GM18505 (cell line): ENCODE measurements at regions not wholly inside any gene's neighbourhood (a gene's known extent, or its start where the extent isn't known, plus 50 kb on each side); places are given as distances from the start of the nearest gene placed in this dataset.
"Not testable (repeated sequence)": the region's sequence is repeated elsewhere in the genome, so short reads cannot be mapped to it uniquely, and the experiment has no call there.

ENCODE experiments used
- ATAC-seq: cut with Tn5 transposase; IDR thresholded peaks from one replicate; pipeline ENCODE4 v1.9.1; 2021; ENCODE audit not compliant: unreplicated experiment
- POLR2A ChIP-seq: IDR thresholded peaks from 4 replicates; pipeline ENCODE4 v1.6.1; 2011; ENCODE audit warnings: borderline replicate concordance; ENCODE audit not compliant: insufficient read depth, insufficient read length; ENCODE audit errors: extremely low read depth

GRCh38 chr14:106774889-106775480 lies 1248.6 kb downstream of the TMEM121 start:
- ATAC-seq: not testable (repeated sequence)

DNA sequence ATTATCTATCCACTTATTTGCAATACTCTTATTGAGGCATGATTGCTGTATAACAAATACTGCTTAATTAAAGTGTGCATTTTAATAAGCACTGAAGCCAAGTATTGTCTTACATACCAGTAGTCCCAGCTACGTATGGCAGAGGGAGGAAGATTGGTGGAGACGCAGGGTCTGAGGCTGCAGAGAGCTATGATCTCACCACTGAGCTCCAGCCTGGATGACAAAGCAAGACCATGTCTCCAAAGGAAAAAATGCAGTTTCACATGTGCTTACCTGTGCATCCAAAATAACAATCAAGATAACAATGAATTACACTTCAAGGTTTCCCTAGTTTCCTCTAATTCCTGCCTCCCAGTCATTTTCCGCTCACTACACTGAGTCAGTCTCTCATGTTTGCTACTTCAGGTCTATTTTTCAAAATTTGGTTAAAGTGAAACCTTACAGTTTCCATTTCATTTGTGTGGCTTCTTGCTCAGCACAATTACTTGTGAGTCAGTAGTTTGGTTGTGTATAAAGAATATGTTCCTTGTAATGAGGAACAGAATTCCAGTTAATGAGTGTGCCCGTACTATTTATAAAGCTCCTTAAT lies 1250.1 kb downstream of the TMEM121 start:
- no peak for ATAC-seq
- TF ChIP-seq POLR2A: no peak

DNA sequence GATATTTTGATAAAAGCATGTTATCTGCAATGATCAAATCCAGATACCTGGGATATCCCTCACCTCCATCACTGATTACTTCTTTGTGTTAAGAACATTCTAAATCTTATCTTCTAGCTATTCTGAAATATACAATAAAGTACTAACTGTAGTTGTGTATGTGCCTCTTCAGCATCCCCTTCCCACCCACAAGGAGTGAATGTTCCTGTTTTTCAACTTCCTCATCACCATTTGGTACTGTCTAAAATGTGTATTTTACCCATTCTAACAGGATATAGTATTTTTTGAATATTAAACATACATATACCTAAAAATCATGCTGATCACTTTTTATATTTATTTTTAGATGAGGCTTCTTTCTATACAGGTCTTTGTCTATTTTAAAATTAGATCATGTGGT lies 1252.6 kb downstream of the TMEM121 start:
- ATAC-seq: no peak
- TF ChIP-seq POLR2A: no peak

DNA sequence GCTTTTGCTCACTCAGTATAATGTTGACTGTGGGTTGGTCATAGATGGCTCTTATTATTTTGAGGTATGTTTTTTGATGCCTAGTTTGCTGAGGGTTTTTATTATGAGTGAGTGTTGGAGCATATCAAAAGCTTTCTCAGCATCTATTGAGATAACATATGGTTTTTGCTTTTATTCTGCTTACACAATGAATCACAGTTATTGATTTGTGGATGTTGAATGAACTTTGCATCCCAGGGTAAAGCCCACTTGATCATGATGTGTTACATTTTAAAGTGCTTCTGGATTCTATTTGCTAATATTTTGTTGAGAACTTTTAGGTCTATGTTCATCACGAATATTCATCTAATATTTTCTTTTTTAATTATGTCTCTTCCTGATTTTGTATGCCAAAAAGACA lies 1260.3 kb downstream of the TMEM121 start:
- no peak for ATAC-seq
- no peak for TF ChIP-seq POLR2A

- no peak for ATAC-seq
- TF ChIP-seq POLR2A: no peak
Measured at GRCh38 chr14:106787626-106788025, 1261.2 kb downstream of the TMEM121 start.

DNA sequence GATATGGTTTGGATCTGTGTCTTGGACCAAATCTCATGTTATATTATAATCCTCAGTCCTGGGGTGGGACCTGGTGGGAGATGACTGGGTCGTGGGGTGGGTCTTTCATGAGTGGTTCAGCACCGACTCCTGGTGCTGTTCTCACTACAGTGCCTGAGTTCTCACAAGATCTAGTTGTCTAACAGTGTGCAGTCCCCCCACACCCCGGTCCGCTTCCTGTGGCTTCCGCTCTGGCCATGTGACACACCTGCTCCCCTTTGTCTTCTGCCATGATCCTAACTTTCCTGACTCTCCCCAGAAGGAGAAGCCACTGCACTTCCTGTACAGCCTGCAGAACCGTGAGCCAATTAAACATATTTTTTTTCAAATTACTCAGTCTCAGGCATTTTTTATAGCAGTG lies 1262.2 kb downstream of the TMEM121 start:
- no peak for TF ChIP-seq POLR2A
- no peak for ATAC-seq

DNA sequence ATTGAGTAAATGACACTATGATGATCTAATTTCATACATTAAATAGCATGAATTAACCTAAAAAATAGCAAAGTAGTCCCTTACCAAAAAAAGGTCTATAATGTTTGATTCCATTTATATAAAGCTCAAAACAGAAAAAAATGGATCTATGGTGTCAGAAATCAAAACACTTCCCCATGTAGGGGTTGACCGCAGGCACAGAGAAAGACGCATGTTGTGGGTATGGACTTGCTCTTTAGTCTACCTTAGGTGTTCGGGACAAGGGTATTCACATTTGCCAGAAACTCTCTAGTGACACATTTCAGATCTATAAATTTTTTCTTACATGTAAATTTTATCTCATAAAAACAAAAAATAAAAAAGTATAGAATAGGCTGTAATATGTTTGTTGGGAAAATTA lies 1262.9 kb downstream of the TMEM121 start:
- TF ChIP-seq POLR2A: no peak
- no peak for ATAC-seq

DNA sequence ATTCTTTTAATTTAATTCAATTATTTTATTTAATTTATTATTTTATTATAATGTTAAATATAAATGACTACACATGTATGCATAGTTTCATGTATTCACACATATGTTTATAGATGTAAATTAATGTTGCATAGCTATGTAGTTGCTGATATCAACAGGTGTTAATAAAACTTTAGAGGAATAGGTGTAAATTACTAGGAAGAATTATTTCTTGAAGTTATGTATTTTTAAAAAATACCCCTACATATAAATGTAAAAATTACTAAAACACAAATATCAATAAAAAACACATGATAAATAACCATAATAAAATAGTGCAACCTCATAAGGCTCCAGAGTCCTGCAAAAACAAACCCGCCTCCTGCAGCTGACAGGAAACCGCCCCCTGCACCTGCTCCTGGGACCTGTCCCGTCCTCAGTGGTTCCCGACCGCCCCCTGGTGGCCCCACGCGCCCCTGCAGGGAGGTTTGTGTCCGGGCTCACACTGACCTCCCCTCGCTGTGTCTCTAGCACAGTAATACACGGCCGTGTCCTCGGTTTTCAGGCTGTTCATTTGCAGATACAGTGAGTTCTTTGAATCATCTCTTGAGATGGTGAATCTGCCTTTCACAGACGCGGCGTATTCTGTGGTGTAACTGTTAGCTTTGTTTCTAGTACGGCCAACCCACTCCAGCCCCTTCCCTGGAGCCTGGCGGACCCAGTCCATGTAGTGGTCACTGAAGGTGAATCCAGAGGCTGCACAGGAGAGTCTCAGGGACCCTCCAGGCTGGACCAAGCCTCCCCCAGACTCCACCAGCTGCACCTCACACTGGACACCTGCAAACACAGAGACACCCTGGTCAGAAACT lies 1264.0 kb downstream of the TMEM121 start:
- no peak for TF ChIP-seq POLR2A
- peak; percentile 62 for ATAC-seq

DNA sequence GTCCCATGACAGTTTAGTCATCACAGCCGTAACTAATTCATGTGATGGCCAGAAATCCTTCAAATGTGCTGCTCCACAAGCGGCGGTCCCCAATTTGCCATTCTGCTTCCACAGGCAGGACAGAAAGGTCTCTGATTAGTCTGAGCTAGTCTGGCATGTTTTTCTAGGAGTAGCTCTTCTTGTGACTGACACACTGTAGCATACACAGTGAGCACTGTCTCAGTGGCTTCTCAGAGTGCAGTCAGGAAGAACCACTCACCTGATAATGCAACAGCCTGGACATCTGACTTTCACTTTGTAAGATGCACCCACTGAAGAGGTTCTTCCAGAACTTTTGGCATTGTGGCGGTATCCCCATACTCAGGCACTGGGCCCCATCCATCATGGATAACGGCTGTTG lies 1266.2 kb downstream of the TMEM121 start:
- ATAC-seq: no peak
- TF ChIP-seq POLR2A: no peak

GRCh38 chr14:106798166-106798565 lies 1271.8 kb downstream of the TMEM121 start:
- not testable (repeated sequence) for ATAC-seq

- ATAC-seq: no peak
- TF ChIP-seq POLR2A: no peak
Measured at GRCh38 chr14:106802413-106803364, 1276.3 kb downstream of the TMEM121 start.

DNA sequence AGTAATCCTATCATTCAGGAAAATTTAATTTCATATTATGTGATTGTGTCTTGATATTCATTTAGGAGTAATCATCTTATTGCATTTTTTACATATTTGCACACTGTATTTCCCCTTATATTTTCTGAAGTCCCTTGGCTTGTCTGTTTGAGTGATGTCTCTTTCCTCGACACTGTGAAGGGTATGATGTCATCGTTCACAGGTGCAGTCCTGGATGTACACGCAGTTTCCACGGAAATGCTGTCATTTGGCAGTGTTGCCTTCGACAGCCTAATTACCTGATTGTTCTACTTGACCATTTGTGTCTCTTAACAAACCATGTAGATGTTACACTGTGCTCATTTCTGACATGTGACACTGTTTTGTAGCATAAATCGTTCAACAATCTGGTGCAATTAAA lies 1277.0 kb downstream of the TMEM121 start:
- no peak for ATAC-seq
- no peak for TF ChIP-seq POLR2A

GRCh38 chr14:106807493-106807892 lies 1281.1 kb downstream of the TMEM121 start:
- no peak for TF ChIP-seq POLR2A
- ATAC-seq: no peak

GRCh38 chr14:106808458-106808857 lies 1282.1 kb downstream of the TMEM121 start:
- TF ChIP-seq POLR2A: no peak
- no peak for ATAC-seq

- no peak for TF ChIP-seq POLR2A
- ATAC-seq: no peak
Measured at GRCh38 chr14:106808907-106809306, 1282.5 kb downstream of the TMEM121 start.
